MM.1S (cell line): ENCODE measurements at regions not wholly inside any gene's neighbourhood (a gene's known extent, or its start where the extent isn't known, plus 50 kb on each side); places are given as distances from the start of the nearest gene placed in this dataset.

Source experiments
- DNase-seq: peaks from one replicate; pipeline ENCODE4 v3.0.0-alpha.2; 2015
- H2AFZ ChIP-seq: fragments of 300-600 bp; sonication (generic); 2 replicates; pipeline ENCODE4 v1.6.0; 2016; ENCODE audit warnings: antibody characterized with exemption, low read length
- H3F3A ChIP-seq: fragments of 300-600 bp; sonication (generic); 2 replicates; pipeline ENCODE4 v1.6.1; 2016; ENCODE audit warnings: mild to moderate bottlenecking, antibody characterized with exemption, low read length, moderate library complexity, mixed read lengths; ENCODE audit not compliant: insufficient read depth
- H3K27ac ChIP-seq: fragments of 300-600 bp; sonication (generic); 2 replicates; pipeline ENCODE4 v1.5.1; 2016; ENCODE audit warnings: mild to moderate bottlenecking, low read length
- H3K27me3 ChIP-seq: fragments of 300-600 bp; sonication (generic); replicated peaks from 2 replicates; pipeline ENCODE4 v1.6.0; 2016; ENCODE audit warnings: low read length; ENCODE audit not compliant: insufficient read depth
- H3K36me3 ChIP-seq: fragments of 300-600 bp; sonication (generic); replicated peaks from 2 replicates; pipeline ENCODE4 v1.6.1; 2016; ENCODE audit warnings: mild to moderate bottlenecking, low read length, mixed read lengths; ENCODE audit not compliant: insufficient read depth
- H3K4me1 ChIP-seq: fragments of 300-600 bp; sonication (generic); 2 replicates; pipeline ENCODE4 v1.6.1; 2016; ENCODE audit warnings: low read length, mixed read lengths
- H3K4me2 ChIP-seq: fragments of 300-600 bp; sonication (generic); 2 replicates; pipeline ENCODE4 v1.6.0; 2016; ENCODE audit warnings: low read depth, low read length
- H3K4me3 ChIP-seq: fragments of 300-600 bp; sonication (generic); 2 replicates; pipeline ENCODE4 v1.5.1; 2016; ENCODE audit warnings: low read length, mixed read lengths
- H3K79me2 ChIP-seq: fragments of 300-600 bp; sonication (generic); 2 replicates; pipeline ENCODE4 v1.6.1; 2016; ENCODE audit warnings: mixed run types, low read length, mixed read lengths
- H3K9ac ChIP-seq: fragments of 300-600 bp; sonication (generic); 2 replicates; pipeline ENCODE4 v1.6.1; 2016; ENCODE audit warnings: low read length, mixed read lengths
- H3K9me2 ChIP-seq: fragments of 300-600 bp; sonication (generic); replicated peaks from 2 replicates; pipeline ENCODE4 v1.6.1; 2016; ENCODE audit warnings: mild to moderate bottlenecking, low read length, mixed read lengths; ENCODE audit not compliant: insufficient read depth
- H3K9me3 ChIP-seq: fragments of 300-600 bp; sonication (generic); replicated peaks from 2 replicates; pipeline ENCODE4 v1.6.1; 2016; ENCODE audit warnings: mild to moderate bottlenecking, low read length, mixed read lengths; ENCODE audit not compliant: insufficient read depth
- H4K20me1 ChIP-seq: fragments of 300-600 bp; sonication (generic); 2 replicates; pipeline ENCODE4 v1.6.1; 2016; ENCODE audit warnings: mild to moderate bottlenecking, low read length, moderate library complexity, mixed read lengths; ENCODE audit not compliant: insufficient read depth
- EZH2 ChIP-seq: fragments of 300-600 bp; sonication (generic); optimal IDR thresholded peaks from 2 replicates; pipeline ENCODE3; 2017; ENCODE audit warnings: low read depth, mild to moderate bottlenecking, antibody characterized with exemption, low read length, mixed read lengths
- EZH2phosphoT487 ChIP-seq: fragments of 300-600 bp; sonication (generic); IDR thresholded peaks from 2 replicates; pipeline ENCODE4 v1.6.1; 2018; ENCODE audit warnings: antibody characterized with exemption, low read length
- TF ChIP-seq, protein P1 (sequence below): fragments of 300-600 bp; sonication (generic); IDR thresholded peaks from 2 replicates; pipeline ENCODE4 v1.5.1; 2016; ENCODE audit warnings: antibody characterized with exemption, low read length, mixed read lengths

DNA sequence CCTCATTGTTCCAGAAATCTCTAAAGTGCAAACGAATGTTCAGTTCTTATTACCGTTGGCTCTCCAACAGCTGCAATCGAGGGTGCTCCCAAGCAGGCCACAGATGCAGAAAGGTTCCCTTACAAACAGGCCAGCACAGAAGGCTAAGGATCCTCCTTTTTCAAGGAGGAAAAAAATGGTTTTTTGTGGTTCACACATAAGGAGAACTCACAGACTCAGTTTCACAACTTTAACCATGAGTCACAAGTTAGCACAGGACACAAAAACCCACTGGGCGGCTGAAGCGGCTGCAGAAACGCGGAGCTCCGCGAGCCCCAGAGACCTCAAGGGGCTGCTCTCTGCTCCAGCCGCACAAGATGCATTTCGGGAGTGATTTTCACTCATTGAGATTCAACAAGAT, 98.2 kb upstream of the PRR5 start:
- TF ChIP-seq EZH2phosphoT487: no peak
- TF ChIP-seq, protein P1, sequence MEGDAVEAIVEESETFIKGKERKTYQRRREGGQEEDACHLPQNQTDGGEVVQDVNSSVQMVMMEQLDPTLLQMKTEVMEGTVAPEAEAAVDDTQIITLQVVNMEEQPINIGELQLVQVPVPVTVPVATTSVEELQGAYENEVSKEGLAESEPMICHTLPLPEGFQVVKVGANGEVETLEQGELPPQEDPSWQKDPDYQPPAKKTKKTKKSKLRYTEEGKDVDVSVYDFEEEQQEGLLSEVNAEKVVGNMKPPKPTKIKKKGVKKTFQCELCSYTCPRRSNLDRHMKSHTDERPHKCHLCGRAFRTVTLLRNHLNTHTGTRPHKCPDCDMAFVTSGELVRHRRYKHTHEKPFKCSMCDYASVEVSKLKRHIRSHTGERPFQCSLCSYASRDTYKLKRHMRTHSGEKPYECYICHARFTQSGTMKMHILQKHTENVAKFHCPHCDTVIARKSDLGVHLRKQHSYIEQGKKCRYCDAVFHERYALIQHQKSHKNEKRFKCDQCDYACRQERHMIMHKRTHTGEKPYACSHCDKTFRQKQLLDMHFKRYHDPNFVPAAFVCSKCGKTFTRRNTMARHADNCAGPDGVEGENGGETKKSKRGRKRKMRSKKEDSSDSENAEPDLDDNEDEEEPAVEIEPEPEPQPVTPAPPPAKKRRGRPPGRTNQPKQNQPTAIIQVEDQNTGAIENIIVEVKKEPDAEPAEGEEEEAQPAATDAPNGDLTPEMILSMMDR: no peak
- no peak for TF ChIP-seq EZH2
- Histone ChIP-seq H3K79me2 (no peaks in the 10 kb centered on the region), H4K20me1 (no peaks in the 10 kb centered on the region), H3K9ac (no peak overlapping the region), H3K9me2 (no peaks in the 10 kb centered on the region), H3K36me3 (no peaks in the 10 kb centered on the region), H3K27ac (no peak overlapping the region), H3K4me1 (no peaks in the 10 kb centered on the region), H3K4me3 (no peak overlapping the region), H2AFZ (no peak overlapping the region), H3F3A (no peaks in the 10 kb centered on the region), H3K9me3 (no peaks in the 10 kb centered on the region), H3K27me3 (peaks cover 98% of the 10 kb centered on the region), H3K4me2 (no peak overlapping the region)
- DNase-seq: no peak

DNA sequence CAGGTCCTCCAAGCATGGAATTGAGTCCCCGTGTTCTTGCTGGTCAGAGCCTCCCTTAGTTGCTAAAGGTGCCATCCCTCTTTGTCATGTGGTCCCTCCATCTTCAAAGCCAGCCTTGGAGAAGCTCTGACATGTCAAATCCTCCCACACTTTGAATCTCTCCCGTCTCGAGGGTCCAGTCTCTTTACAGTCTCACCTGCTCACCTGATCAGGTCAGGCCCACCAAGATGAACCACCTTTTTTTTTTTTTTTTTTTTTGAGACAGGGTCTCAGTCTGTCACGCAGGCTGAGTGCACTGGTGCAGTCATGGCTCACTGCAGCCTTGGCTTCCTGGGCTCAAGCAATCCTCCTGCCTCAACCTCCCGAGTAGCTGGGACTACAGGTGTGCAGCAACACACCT, 100.3 kb upstream of the PRR5 start:
- Histone ChIP-seq H3K9me3 (no peaks in the 10 kb centered on the region), H3K4me3 (no peak overlapping the region), H3K9ac (no peak overlapping the region), H3K27me3 (peaks cover 98% of the 10 kb centered on the region), H3K4me2 (no peak overlapping the region), H3K4me1 (no peaks in the 10 kb centered on the region), H3K79me2 (no peaks in the 10 kb centered on the region), H3K36me3 (no peaks in the 10 kb centered on the region), H3F3A (no peaks in the 10 kb centered on the region), H3K9me2 (no peaks in the 10 kb centered on the region), H4K20me1 (no peaks in the 10 kb centered on the region), H3K27ac (no peak overlapping the region), H2AFZ (no peak overlapping the region)
- no peak for TF ChIP-seq EZH2phosphoT487
- TF ChIP-seq, protein P1: no peak
- no peak for TF ChIP-seq EZH2
- DNase-seq: no peak

DNA sequence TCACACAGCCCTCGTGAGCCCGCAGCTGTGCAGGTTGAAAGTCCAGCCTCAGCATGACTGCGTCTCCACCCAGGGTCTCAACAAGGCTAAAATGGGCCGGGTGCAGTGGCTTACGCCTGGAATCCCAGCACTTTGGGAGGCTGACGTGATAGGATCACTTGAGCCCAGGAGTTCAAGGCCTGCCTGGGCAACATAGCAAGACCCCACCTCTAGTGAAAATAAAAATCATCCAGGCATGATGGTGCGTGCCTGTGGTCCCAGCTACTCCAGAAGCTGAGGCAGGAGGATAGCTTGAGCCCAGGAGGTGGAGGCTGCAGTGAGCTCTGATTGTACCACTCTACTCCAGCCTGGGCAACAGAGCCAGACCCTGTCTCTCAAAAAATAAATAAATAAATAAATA, 100.8 kb upstream of the PRR5 start:
- Histone ChIP-seq H3K4me2 (no peak overlapping the region), H3K4me1 (no peaks in the 10 kb centered on the region), H4K20me1 (no peaks in the 10 kb centered on the region), H2AFZ (no peak overlapping the region), H3K9ac (no peak overlapping the region), H3K4me3 (no peak overlapping the region), H3K79me2 (no peaks in the 10 kb centered on the region), H3F3A (no peaks in the 10 kb centered on the region), H3K9me2 (no peaks in the 10 kb centered on the region), H3K27ac (no peak overlapping the region), H3K9me3 (no peaks in the 10 kb centered on the region), H3K27me3 (peaks cover 98% of the 10 kb centered on the region), H3K36me3 (no peaks in the 10 kb centered on the region)
- DNase-seq: no peak
- TF ChIP-seq, protein P1: no peak
- TF ChIP-seq EZH2phosphoT487 (no peak), EZH2 (no peak)
